HG02759 (cell line): ENCODE measurements at regions not wholly inside any gene's neighbourhood (a gene's known extent, or its start where the extent isn't known, plus 50 kb on each side); places are given as distances from the start of the nearest gene placed in this dataset.
"Not testable (repeated sequence)": the region's sequence is repeated elsewhere in the genome, so short reads cannot be mapped to it uniquely, and the experiment has no call there.

Experiments used
- ATAC-seq: cut with Tn5 transposase; IDR thresholded peaks from one replicate; pipeline ENCODE4 v1.9.1; 2021; ENCODE audit warnings: mild to moderate bottlenecking, moderate library complexity; ENCODE audit not compliant: unreplicated experiment

DNA sequence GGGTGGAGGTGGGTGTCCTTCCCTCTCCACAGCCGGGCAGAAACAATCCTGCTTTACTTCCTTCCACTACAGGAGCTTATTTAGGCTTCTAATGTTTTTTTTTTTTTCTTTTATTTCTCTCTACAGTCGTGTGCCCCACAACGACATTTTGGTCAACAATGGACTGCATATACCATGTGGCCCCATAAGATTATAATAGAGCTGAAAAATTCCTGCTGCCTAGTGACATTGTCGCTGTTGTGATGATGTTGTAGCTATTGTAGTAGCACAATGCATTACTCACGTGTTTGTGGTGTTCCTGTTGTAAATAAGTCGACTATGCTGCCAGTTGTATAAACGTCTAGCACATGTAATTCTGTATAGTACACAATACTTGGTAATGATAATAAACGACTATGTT is 153.7 kb downstream of the IL20RB start:
- ATAC-seq = no peak

DNA sequence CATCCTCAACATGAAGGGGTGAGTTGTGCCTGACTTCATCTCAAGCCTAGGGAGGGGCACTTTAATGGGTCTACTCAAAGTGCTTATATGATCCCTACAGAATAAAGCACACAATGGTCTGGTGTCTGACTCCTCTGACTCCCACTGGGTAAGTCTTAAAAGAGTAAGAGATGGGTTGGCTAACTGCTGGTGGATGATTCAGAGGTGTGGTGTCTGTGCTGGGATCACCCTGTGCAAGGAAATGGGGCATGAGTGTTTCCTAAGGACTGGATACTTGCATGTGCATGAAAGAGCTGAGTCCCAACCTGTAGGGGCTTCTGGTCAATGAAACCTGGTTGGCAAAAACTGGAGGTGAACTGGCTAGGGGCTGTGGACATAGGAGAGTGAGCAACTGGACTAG is 158.8 kb downstream of the IL20RB start:
- no peak for ATAC-seq

DNA sequence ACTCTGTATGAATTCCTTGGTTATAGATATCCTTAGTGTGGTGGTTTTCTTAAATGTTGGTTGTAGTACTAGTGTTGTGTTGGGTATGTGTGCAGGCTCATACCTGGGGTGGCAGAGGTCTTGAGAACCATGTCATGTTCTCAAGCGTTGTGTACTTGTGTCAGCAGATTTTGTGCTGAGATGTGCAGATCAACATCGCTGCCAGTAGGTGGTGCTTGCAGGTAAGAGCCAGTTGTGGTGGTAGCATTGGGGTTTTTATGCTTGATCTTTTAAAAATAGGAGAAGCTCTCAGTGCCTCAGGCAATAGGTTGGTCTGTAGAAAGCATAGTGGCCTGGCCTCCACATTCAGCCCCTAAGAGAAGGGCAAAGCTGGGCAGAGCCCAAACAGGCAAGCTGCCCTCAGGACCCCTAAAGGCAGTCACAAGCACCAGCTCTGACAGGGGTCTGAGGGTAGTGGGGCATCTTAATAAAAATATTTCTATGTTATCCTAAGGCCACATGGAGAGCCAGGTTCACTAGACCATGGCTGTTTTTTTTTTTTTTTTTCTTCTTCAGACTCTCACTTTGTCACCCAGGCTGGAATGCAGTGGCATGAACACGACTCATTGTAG is 164.0 kb downstream of the IL20RB start:
- peak; percentile 75 for ATAC-seq

DNA sequence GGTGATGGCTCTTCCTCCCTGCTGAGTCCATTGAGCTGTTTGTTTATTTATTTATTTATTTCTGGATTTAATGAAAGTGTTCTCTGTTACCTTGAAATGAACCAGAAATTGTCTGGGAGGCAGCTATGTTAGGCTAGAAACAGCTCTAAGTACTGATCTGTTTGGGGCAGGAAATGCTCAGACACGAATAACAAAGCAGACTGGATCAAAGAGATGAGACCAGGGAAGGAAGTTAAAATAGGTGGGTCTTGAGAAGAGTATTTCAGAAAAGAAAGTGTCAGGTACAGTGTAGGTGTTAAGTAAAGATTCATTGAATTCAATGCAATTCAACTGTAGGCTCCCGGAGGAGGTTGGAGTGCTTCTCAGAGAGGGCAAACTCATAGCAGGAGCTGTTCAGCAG is 173.3 kb downstream of the IL20RB start:
- ATAC-seq = no peak

DNA sequence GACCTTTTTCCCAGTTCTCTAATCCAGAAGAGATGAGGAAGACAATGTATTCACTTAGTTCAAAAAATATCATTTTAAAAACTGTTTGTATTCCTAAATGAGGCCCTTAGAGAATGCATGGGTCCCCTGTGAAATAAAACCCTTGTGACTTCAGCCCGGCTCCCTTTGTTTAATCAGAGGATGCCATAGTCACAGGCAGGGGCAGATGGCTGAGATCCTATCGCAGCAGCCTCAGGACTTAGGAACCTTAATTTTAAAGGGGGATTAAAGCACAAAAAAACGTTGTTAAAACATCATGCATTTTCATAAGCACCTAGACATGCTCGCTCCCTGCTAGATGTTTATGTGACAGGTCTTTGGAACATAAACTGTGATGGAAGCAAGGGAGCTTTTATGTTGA is 176.6 kb downstream of the IL20RB start:
- ATAC-seq = no peak

DNA sequence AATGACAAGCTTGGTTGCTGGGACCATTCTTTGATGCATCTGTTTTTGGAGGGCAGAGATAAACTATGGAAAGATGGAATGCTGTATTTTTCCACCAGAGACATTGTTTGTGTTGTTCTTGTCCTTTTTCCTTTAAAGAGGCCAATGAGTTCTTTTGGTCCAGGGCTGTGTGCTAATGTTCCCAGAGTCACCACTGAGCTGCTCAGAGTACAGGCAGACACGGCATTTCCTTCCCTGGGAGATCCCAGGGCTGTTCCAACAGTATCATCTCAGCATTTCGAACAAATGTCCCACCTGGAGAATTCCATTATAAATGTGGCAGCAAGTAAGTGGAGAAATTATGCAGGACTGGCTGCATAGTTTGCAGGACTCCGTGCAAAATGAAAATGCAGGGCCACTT is 190.6 kb downstream of the IL20RB start:
- ATAC-seq = no peak

DNA sequence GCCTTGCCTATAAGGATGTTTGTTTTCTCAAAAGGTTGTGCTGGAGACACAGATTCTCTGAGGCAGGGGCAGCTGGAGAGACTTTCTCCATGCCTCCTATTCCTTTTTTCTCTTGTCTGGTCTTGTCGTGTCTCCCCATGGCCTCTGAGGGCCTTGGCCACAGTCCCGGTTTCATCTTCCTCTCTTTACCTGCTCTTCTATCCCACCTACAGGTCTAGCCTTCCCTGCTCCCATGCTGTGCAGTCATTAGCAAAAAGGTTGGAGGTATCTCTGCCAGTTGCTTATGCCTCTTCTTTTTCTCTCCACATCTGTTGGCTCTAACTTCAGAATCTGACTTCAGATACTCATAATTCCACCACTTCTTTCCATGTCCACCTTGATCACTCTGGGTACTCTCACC is 191.1 kb downstream of the IL20RB start:
- no peak for ATAC-seq

DNA sequence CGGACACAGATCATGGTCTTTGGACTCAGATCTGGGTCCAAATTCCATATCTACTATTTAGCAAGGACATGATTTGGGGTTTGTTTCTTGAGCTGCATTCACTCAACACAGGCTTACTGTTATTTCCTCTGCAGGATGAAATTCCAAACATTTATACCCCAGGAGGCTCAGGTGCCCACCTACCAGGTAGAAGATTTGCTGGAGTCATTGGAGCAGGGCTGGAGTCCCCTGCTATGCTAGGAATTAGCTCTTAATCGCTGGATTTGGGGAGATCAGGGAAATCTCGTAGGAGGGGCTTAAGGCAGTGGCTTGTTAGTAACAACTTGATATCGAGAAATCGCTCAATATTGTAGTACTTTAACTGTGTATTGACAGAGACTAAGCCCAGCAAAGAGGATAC is 193.0 kb downstream of the IL20RB start:
- no peak for ATAC-seq

DNA sequence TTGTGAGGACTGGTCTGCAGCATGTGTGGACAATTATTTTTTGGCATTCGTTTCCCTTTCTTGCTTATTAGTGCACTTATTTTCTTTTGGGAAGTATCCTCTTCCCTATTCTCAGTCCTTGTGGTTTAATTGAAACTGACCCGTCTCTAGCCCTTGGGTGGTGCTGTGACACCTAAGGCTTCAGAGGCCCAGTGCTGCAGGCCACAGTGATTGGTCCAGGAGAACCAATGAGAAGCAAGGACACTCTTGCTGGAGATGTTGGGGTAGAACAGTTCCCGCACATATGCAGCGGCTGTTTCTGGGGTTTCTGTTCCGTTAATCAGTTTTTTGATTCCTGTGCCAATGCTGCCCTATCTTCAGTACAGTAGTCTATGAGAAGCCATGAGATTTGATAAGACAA is 195.3 kb downstream of the IL20RB start:
- not testable (repeated sequence) for ATAC-seq

DNA sequence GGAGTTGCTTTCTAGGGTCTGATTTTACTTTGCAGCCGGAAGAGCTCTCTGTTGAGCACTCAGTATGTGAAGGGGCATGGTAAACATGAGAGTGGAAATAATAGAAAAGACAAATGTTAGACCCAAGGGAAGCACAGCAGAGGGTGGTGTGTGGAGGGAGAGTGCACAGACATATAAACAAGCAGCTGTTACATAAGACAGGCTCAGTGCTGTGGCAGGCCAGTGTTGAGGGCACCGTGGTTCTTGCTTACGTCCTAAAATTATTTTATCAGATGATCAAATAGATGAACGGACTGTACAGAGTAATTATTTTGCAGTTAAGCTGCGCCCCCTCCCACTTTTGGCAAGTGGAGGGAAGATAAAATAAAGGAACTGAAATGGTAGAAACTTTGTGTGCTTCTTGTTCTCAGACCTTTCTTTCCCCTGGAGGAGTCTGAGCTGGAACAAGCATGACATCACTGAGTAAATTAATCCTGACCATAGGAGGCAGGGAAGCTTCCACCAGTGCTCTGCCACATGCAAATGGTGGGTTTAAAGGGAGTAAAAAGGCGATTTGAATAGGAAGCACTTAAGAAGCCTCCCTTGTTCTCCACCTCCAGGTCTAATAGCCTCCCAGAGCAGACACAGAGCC is 205.6 kb downstream of the IL20RB start:
- no peak for ATAC-seq

DNA sequence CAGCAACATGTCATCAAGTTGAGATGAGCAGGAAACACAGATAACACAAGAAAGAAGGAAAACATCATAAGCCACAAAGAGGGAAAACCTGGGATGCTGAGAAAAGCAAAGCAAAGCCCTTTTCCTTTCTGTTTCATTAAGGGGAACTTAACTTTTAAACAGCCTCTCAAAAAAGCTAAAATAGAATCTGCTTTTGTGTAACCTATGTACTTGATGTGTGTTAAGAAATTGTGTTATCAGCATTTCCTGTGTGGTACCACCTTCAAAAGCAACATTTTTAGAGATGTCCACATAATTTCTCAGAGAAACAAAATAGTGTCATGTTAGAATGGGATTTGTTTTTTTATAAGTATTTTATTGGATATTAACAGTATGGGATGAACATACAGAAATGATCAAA is 206.2 kb downstream of the IL20RB start:
- no peak for ATAC-seq

DNA sequence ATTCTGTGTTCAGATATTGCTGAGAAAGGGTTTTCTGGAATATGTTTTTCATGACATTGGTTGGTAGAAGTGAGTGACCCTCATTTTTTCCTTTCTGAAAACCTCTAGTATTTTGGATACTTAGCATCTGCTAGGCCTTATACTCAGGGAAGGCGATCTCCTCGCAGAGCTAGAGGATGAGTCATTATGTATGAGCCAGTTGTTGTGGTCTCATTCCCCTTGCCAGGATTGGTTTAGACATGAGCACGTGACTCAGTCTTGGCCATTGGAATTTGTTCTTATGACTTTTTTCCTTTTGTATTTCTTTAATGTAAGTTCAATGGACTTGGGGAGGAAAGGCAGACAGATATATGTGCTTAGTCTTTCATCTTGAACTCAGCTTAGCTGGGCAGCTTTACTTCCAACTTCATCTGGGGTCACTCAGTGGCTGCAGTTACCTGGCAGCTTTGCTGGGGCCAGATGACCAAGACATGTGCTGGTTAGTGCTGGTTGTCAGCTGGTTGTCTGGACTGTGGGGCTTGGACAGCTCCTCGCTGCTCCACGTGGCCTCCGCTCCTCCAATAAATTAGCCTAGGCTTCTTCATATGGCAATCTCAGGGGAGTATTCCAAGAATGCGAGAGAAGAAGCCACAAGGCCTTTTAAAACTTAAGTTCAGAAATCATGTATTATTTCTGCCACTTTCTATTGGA is 207.5 kb downstream of the IL20RB start:
- ATAC-seq = no peak

DNA sequence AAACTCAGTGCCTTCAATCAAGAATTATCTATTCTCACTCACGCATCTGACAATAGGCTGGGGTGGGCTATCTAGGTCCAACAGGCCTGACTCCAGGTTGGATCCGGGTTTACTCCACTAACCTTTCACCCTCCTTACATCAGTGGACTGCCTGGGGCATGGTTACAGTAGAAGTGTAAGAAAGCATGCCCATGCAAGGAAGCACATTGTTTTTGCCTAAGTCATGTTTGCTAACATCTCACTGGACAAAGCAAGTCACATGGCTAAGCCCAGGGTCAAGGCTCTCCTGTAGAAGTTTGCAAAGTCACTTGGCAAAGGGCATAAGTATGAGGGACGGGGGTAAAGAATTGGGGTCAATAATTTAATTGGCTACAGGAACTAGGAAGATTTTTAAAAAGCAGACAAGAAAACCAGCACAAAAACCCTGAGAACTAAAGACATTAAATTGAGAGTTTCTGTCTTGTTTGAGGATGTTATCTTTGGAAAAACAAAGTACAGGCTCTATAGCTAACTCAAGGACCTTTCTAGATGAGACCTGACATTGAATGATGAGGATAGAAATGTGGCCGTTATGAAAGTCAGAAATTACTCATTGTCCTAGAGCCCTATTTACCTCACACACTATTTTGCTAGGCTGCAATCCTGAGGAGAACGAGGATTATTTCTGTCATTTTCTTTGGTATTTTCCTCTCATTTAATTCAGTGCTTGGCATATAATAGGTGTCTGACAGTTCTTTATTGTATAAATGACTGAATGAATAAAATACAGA is 214.2 kb downstream of the IL20RB start:
- ATAC-seq = no peak

DNA sequence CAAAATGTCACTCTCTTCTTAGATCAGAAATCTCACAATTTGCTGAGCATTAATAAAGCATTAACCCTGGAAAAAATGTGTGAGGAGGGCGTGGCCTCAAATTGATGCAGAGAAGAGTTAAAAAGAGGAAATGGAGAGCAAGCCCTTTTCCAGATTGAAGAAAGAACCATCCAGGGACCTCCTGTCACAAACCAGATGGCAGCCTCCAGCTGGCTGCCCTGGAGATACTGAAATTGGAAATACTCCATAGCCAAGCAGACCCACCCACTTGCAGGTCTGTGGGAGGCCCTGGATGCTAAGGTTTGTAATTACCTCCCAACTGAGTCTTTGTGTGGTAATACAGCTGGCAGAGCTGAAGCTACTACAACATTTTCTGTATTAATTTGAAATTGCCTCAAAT is 214.9 kb downstream of the IL20RB start:
- ATAC-seq = no peak

DNA sequence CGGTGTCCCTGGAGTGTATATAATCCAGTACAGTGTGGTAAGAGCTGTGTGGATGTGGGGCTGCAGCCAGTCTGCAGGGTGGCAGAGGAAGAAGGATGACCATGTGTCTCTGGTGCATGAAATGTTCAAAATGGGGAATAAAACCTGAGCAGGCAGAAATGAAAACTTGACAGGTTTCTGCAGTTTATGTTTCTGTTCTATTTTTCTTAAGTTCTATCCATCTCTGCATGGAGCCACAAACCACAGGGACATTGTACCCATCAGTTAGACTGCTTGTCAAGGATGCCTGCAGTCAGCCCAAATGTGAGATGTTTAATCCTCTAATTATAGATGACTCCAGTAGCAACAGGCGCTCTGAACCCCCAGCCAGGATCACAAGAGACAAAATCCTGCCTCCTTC is 216.7 kb downstream of the IL20RB start:
- ATAC-seq = no peak

DNA sequence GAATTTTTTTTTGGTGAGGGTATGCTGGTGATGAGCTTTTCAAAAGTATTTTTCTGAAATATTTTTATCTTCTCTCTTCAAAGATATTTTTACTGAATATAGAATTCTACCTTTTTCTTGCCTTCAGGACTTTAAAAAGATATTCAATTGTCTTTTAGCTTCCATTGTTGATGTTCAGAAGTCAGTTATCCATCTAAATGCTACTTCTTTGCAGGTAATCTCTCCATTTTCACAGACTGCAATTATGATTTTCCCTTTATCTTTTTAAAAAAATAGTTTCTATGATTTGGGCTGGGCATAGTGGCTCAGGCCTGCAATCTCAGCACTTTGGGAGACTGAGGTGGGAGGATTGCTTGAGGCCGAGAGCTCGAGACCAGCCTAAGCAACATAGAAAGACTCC is 222.4 kb downstream of the IL20RB start:
- no peak for ATAC-seq

DNA sequence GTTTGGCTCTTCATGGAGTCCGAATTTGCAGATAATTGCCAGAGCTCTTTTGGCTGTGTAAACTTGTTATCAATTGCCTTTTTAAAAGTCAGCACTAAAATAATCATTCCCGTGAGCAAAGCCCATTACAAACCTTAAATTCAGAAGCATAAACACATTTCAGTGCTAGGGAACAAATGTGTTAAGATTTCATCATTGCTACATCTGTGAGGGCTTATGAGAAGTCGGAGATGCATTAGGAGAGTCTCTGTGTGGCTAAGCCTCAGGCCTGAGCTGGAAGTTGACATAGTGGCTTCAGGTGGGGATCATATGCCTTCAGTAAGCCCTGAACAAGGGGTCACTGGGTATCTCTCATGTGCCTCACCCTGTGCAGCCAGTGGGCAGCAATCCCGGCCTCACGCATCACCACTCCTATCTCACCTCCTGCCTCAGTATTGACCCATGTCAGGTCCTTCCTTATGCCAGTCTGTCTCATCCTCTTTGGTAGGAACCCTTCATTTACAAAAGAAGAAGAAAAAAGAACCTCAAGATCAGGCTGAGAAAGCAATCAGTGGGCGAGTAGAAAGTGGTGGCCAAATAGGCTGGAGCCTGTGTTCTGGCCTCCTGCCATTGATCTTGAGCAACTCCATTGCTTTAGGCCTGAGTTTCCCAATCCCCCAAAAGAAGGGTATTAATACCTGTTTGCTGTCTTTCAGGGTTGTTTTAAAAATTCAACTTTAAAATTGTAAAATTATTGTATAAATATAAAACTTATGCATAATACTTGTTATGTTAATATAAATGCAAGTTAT is 233.5 kb downstream of the IL20RB start:
- ATAC-seq = no peak

DNA sequence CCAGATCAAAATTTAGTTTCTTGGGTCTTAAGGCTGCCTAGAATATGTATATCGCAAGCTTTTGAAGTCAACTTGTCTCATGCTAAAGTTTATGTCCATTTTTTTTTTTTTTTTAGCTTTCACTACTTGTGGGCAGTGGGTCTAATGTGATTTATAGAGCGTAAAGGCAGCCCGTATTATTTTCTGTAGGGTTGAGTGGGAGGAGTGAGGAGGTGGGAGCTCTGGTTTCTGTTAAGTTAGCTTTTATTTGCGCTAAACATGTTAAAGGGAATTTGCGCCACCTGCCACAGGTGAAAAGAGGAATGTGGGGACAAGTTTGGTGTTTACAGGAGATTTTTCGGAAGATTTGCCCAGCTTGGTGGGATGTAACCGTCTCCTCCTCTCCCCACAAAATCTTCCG is 234.2 kb downstream of the IL20RB start:
- no peak for ATAC-seq

DNA sequence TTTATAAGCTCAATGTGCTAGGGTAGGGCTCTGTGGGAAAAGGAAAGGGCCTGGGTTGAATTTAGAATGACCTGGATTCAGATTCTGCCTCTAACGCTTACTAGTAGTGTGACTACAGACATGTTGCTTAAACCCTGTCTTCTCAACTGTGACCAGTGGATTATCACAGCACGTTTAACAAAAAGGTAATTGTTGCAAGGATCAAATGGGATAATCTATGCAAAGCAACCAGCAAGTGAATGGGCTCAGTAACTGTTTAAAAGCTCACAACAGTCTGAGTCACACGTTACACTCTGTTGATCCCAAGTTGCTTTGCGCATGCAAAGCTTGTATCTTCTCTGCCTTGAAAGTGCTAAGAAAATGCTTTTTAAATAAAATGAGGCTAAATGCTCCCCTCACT is 236.5 kb downstream of the IL20RB start:
- no peak for ATAC-seq

DNA sequence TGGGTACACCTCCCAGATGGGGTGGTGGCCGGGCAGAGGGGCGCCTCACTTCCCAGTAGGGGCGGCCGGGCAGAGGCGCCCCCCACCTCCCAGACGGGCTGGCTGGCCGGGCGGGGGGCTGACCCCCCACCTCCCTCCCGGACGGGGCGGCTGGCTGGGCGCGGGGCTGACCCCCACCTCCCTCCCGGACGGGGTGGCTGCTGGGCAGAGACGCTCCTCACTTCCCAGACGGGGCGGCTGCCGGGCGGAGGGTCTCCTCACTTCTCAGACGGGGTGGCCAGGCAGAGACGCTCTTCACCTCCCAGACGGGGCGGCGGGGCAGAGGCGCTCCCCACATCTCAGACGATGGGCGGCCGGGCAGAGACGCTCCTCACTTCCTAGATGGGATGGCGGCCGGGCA is 240.6 kb downstream of the IL20RB start:
- not testable (repeated sequence) for ATAC-seq

DNA sequence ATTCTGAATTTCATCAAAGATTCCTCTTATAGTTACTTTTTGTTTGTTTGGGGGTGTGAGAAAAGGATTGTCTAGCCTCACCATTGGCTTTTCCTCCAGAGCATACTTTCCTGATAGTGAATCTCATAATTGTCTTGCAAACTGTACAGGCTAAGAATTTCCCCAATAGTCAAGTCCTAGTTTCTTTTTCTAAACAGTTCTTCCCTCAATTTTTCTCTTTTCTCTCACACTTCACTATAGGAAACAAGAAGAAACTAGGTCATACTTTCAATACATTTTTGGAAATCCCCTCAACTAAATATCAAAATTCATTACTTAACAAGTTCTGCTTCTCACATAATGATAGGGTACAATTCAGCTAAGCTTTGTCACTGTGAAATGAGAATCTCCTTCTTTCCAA is 241.9 kb downstream of the IL20RB start:
- no peak for ATAC-seq
